Effector memory CD4-positive, alpha-beta T cell (primary cell): ENCODE measurements at regions not wholly inside any gene's neighbourhood (a gene's known extent, or its start where the extent isn't known, plus 50 kb on each side); places are given as distances from the start of the nearest gene placed in this dataset.

Source experiments
- DNase-seq, 3 donors: peaks; one replicate each; pipeline ENCODE4 v3.0.0-alpha.2; 2020
- H3K27ac ChIP-seq: 2 replicates; pipeline ENCODE4 v1.7.0; 2013; ENCODE audit warnings: mild to moderate bottlenecking, low read length, moderate library complexity; ENCODE audit not compliant: insufficient read depth, poor library complexity, severe bottlenecking
- H3K27me3 ChIP-seq: replicated peaks from 2 replicates; pipeline ENCODE4 v1.7.0; 2013; ENCODE audit warnings: mild to moderate bottlenecking, low read length; ENCODE audit not compliant: insufficient read depth, control insufficient read depth, poor library complexity, severe bottlenecking
- H3K36me3 ChIP-seq: 2 replicates; pipeline ENCODE4 v1.7.0; 2013; ENCODE audit warnings: mild to moderate bottlenecking, low read length, moderate library complexity; ENCODE audit not compliant: control insufficient read depth, insufficient read depth
- H3K4me1 ChIP-seq: 2 replicates; pipeline ENCODE4 v1.7.0; 2013; ENCODE audit warnings: low read length, mild to moderate bottlenecking; ENCODE audit not compliant: control insufficient read depth, insufficient read depth, poor library complexity, severe bottlenecking
- H3K4me3 ChIP-seq: 2 replicates; pipeline ENCODE4 v1.7.0; 2013; ENCODE audit warnings: low read length, low read depth, mild to moderate bottlenecking; ENCODE audit not compliant: insufficient read depth, poor library complexity, severe bottlenecking
- H3K9me3 ChIP-seq: 2 replicates; pipeline ENCODE4 v1.7.0; 2013; ENCODE audit warnings: mild to moderate bottlenecking, low read length, moderate library complexity; ENCODE audit not compliant: control insufficient read depth

- Histone ChIP-seq H3K9me3 (no peaks in the 10 kb centered on the region), H3K36me3 (no peaks in the 10 kb centered on the region), H3K4me3 (no peak overlapping the region), H3K27me3 (no peaks in the 10 kb centered on the region), H3K27ac (no peak overlapping the region), H3K4me1 (no peaks in the 10 kb centered on the region)
- no peak for DNase-seq
Observed at GRCh38 chrX:5474282-5474681, 754.4 kb downstream of the NLGN4X start.

- Histone ChIP-seq H3K4me3 (no peak overlapping the region), H3K4me1 (no peaks in the 10 kb centered on the region), H3K9me3 (no peaks in the 10 kb centered on the region), H3K27ac (no peak overlapping the region), H3K27me3 (no peaks in the 10 kb centered on the region), H3K36me3 (no peaks in the 10 kb centered on the region)
- DNase-seq, result no peak
Observed at GRCh38 chrX:5458300-5458842, 770.3 kb downstream of the NLGN4X start.

GRCh38 chrX:5449323-5449722 lies 779.3 kb downstream of the NLGN4X start:
- Histone ChIP-seq H3K9me3 (no peaks in the 10 kb centered on the region), H3K27me3 (no peaks in the 10 kb centered on the region), H3K27ac (no peak overlapping the region), H3K4me1 (no peaks in the 10 kb centered on the region), H3K4me3 (no peak overlapping the region), H3K36me3 (no peaks in the 10 kb centered on the region)
- DNase-seq, result no peak

GRCh38 chrX:5431823-5432222 lies 796.8 kb downstream of the NLGN4X start:
- DNase-seq, result no peak
- H3K4me3 ChIP-seq, result no peak overlapping the region
- H3K36me3 ChIP-seq, result no peaks in the 10 kb centered on the region
- no peak overlapping the region for H3K27ac ChIP-seq
- no peaks in the 10 kb centered on the region for H3K27me3 ChIP-seq
- H3K9me3 ChIP-seq, result no peaks in the 10 kb centered on the region
- H3K4me1 ChIP-seq, result no peaks in the 10 kb centered on the region

- no peak for DNase-seq
- no peaks in the 10 kb centered on the region for H3K36me3 ChIP-seq
- no peak overlapping the region for H3K4me3 ChIP-seq
- no peak overlapping the region for H3K27ac ChIP-seq
- no peaks in the 10 kb centered on the region for H3K4me1 ChIP-seq
- H3K27me3 ChIP-seq, result no peaks in the 10 kb centered on the region
- no peaks in the 10 kb centered on the region for H3K9me3 ChIP-seq
Observed at GRCh38 chrX:5425119-5425518, 803.5 kb downstream of the NLGN4X start.

GRCh38 chrX:5417381-5417780 lies 811.3 kb downstream of the NLGN4X start:
- no peak overlapping the region for H3K27ac ChIP-seq
- no peaks in the 10 kb centered on the region for H3K9me3 ChIP-seq
- no peak overlapping the region for H3K4me3 ChIP-seq
- H3K4me1 ChIP-seq, result no peaks in the 10 kb centered on the region
- DNase-seq, result no peak
- no peaks in the 10 kb centered on the region for H3K27me3 ChIP-seq
- H3K36me3 ChIP-seq, result no peaks in the 10 kb centered on the region

GRCh38 chrX:5415738-5416137 lies 812.9 kb downstream of the NLGN4X start:
- H3K27ac ChIP-seq, result no peak overlapping the region
- H3K4me3 ChIP-seq, result no peak overlapping the region
- H3K36me3 ChIP-seq, result no peaks in the 10 kb centered on the region
- no peaks in the 10 kb centered on the region for H3K4me1 ChIP-seq
- H3K27me3 ChIP-seq, result no peaks in the 10 kb centered on the region
- no peaks in the 10 kb centered on the region for H3K9me3 ChIP-seq
- DNase-seq, result no peak

- DNase-seq, result no peak
- Histone ChIP-seq H3K9me3 (no peaks in the 10 kb centered on the region), H3K27me3 (no peaks in the 10 kb centered on the region), H3K36me3 (no peaks in the 10 kb centered on the region), H3K4me3 (no peak overlapping the region), H3K4me1 (no peaks in the 10 kb centered on the region), H3K27ac (no peak overlapping the region)
Observed at GRCh38 chrX:5409106-5409505, 819.6 kb downstream of the NLGN4X start.

GRCh38 chrX:5402461-5402860 lies 826.2 kb downstream of the NLGN4X start:
- Histone ChIP-seq H3K9me3 (no peaks in the 10 kb centered on the region), H3K27me3 (no peaks in the 10 kb centered on the region), H3K4me3 (no peak overlapping the region), H3K36me3 (no peaks in the 10 kb centered on the region), H3K4me1 (no peaks in the 10 kb centered on the region), H3K27ac (no peak overlapping the region)
- no peak for DNase-seq

- Histone ChIP-seq H3K27me3 (no peaks in the 10 kb centered on the region), H3K9me3 (no peaks in the 10 kb centered on the region), H3K36me3 (no peaks in the 10 kb centered on the region), H3K4me1 (no peaks in the 10 kb centered on the region), H3K4me3 (no peak overlapping the region), H3K27ac (no peak overlapping the region)
- DNase-seq, result no peak
Observed at GRCh38 chrX:5399403-5399802, 829.3 kb downstream of the NLGN4X start.

GRCh38 chrX:5397409-5397808 lies 831.3 kb downstream of the NLGN4X start:
- no peak for DNase-seq
- Histone ChIP-seq H3K9me3 (no peaks in the 10 kb centered on the region), H3K4me3 (no peak overlapping the region), H3K27ac (no peak overlapping the region), H3K27me3 (no peaks in the 10 kb centered on the region), H3K4me1 (no peaks in the 10 kb centered on the region), H3K36me3 (no peaks in the 10 kb centered on the region)
